ENCODE measurements at regions not wholly inside any gene's neighbourhood (a gene's known extent, or its start where the extent isn't known, plus 50 kb on each side); places are given as distances from the start of the nearest gene placed in this dataset.
A peak's percentile ranks its signal among the peaks of the same experiment; 100 is the strongest.

GRCh38 chr13:111556496-111556895 lies 236.1 kb downstream of the TEX29 start:
- no peak overlapping the region for H3K4me3 ChIP-seq
- no peaks in the 10 kb centered on the region for H3K9me3 ChIP-seq (replicated peaks)
- DNase-seq (ENCODE audit: low read depth in 1 of 2, low spot score in 2 of 2), result no peak
- no peaks in the 10 kb centered on the region for H3K36me3 ChIP-seq
- peaks cover 84% of the 10 kb centered on the region for H3K27me3 ChIP-seq (replicated peaks)
- no peak overlapping the region for H3K27ac ChIP-seq
- H3K4me1 ChIP-seq (replicated peaks), result no peaks in the 10 kb centered on the region

DNA sequence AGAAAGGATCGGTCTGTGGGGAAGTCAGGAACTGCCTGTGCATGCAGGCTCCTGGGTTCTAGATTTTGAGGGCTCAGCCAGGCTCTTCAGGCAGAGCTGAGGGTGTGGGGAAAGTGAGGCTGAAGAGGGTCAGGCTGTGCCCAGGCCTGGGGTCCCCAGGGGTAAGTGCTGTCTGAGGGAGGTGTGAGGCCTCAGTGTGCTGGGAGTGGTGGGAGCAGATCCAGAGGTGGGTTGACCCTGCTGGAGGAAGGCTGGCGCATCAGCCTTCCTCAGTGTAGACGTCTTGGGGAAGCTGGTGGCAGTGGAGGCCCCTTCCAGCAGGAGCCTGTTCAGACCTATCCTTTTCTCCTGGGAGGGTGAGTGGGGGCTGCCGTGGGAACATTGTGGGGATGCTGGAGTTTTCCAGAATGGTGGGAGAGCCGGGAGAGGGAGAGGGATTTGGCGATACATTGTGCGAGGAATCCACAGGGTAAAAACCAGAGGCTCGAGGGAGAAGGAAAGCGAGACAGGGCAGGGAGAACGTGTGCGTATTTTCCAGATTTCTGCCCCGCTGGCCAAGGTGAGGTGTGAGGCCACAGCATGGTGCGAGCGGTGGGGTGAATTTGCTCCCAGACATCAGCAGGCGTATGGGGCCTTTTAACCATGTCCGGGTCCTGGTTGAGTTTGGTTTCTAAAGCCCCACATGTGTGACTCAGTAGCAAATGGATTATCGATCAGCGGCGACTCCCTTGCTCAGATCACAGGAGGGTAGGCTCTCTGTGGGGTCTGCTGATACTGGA lies 237.7 kb downstream of the TEX29 start:
- H3K36me3 ChIP-seq, result no peaks in the 10 kb centered on the region
- no peaks in the 10 kb centered on the region for H3K9me3 ChIP-seq (replicated peaks)
- peak in 1 of 2 experiments; percentile 43 for DNase-seq (ENCODE audit: low read depth in 1 of 2, low spot score in 2 of 2)
- no peak overlapping the region for H3K4me3 ChIP-seq
- no peaks in the 10 kb centered on the region for H3K4me1 ChIP-seq (replicated peaks)
- H3K27ac ChIP-seq, result no peak overlapping the region
- peaks cover 91% of the 10 kb centered on the region for H3K27me3 ChIP-seq (replicated peaks)

DNA sequence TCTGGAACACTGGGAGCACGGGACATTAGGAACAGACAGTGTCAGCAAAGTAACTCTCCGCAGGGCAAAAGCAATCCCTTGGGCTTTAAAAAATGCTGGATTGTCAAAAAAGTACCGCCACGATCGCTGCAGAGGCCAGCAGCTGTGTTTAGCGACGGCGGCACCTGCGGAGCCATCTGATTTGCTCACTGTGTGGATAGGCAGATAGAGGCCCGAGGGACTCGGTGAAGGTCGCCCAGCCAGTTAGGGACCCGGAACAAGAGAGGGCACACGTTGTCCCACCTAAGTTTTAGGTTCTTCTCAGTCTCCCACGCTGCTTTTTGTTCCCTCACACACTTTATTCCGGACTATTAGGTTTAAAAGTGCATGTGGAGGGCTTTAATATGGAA lies 238.3 kb downstream of the TEX29 start:
- Histone ChIP-seq H3K4me1 (replicated peaks) (no peaks in the 10 kb centered on the region), H3K4me3 (no peak overlapping the region), H3K27ac (no peak overlapping the region), H3K27me3 (replicated peaks) (peaks cover 90% of the 10 kb centered on the region), H3K36me3 (no peaks in the 10 kb centered on the region), H3K9me3 (replicated peaks) (no peaks in the 10 kb centered on the region)
- no peak for DNase-seq (ENCODE audit: low read depth in 1 of 2, low spot score in 2 of 2)

DNA sequence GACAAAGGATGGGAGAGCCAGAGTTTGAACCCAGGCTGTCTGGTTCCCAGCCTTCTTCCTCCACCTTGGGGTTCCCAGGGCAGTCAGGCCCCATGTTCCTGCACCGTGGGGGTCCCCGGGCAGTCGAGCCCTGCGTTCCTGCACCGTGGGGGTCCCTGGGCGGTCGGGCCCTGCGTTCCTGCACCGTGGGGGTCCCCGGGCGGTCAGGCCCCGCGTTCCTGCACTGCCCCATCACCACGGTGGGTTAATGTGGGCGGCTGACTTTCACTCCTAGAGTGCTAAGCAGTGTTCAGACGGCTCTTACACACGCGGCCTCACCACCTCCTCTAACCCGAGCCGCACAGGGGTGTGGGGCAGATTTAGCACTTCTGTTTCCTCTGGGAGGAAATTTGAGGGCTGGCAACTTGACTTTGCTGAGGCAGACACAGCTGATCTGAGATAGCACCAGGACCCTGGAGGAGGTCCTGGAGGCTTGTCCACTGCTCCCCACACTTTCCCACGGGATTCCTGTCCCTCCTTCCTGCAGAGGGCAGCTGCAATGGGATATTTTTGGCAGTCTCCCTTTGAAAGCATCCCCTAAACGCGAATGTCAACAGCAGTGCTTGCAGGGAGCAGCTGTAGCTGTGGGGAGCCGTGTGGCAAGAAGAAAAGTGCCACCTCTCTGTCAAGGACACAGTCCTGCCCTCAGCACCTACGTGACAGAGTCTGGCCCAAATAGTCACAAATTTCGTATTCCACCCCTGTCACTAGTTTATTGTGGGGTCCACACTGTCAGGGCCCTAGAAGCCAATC lies 239.4 kb downstream of the TEX29 start:
- Histone ChIP-seq H3K27me3 (replicated peaks) (peaks cover 89% of the 10 kb centered on the region), H3K36me3 (no peaks in the 10 kb centered on the region), H3K27ac (no peak overlapping the region), H3K4me1 (replicated peaks) (no peaks in the 10 kb centered on the region), H3K4me3 (no peak overlapping the region), H3K9me3 (replicated peaks) (no peaks in the 10 kb centered on the region)
- peak in 1 of 2 experiments; percentile 43 for DNase-seq (ENCODE audit: low read depth in 1 of 2, low spot score in 2 of 2)

DNA sequence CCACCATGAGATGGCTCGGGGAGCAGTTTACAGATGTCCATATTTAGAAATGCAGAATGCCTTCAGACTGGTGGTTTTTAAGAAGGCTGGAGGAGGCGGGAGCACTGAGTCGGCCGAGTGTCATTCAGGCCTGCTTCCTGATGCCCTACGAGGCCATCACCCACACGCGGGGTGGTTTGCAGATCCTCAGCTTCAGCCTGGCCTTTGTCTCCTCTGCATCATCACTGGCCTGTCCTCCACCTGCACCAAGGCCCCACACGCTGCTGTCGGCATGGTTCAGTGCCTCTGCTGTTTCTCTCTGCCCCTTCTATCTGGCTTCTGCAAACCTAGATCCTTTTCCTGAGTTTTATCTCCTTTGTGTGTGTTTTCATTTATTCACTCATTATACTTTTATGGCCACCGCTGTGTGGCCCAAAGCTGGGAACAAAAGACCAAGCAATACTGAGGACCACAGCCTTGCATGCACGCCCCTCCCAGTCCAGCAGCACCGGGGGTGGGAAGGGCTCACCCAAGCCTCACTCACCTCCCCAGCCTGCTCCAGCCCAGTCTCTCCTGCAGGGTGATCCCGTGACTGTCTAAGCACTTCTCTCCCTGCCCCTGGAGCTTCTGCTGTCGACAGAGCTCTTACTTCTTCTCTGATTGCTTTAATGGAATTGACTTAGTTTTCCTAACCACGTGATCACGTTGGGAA lies 240.8 kb downstream of the TEX29 start:
- Histone ChIP-seq H3K4me1 (replicated peaks) (no peaks in the 10 kb centered on the region), H3K36me3 (no peaks in the 10 kb centered on the region), H3K9me3 (replicated peaks) (no peaks in the 10 kb centered on the region), H3K27ac (no peak overlapping the region), H3K27me3 (replicated peaks) (peaks cover 88% of the 10 kb centered on the region), H3K4me3 (no peak overlapping the region)
- no peak for DNase-seq (ENCODE audit: low read depth in 1 of 2, low spot score in 2 of 2)

DNA sequence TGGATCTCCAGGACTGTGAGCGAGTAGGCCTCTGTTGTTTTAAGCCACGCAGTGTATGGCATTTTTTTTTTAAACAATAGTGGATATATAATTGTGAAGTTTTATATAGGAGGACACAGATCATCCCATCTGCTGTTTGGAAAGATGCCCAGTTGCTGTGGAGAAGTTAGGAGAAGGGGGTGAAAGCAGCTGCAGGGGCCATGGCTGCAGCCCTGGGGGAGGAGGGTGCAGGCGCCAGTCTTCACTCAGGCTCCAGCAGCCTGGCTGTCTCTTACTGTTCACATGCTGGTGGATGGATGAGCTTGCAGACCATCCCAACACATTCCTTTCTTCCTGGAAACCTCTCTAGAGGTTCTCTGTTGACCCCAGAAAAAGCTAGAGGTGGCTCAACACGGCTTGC lies 242.3 kb downstream of the TEX29 start:
- no peaks in the 10 kb centered on the region for H3K4me1 ChIP-seq (replicated peaks)
- no peak overlapping the region for H3K4me3 ChIP-seq
- H3K36me3 ChIP-seq, result no peaks in the 10 kb centered on the region
- H3K27ac ChIP-seq, result no peak overlapping the region
- DNase-seq (ENCODE audit: low read depth in 1 of 2, low spot score in 2 of 2), result no peak
- no peaks in the 10 kb centered on the region for H3K9me3 ChIP-seq (replicated peaks)
- H3K27me3 ChIP-seq (replicated peaks), result peaks cover 74% of the 10 kb centered on the region

DNA sequence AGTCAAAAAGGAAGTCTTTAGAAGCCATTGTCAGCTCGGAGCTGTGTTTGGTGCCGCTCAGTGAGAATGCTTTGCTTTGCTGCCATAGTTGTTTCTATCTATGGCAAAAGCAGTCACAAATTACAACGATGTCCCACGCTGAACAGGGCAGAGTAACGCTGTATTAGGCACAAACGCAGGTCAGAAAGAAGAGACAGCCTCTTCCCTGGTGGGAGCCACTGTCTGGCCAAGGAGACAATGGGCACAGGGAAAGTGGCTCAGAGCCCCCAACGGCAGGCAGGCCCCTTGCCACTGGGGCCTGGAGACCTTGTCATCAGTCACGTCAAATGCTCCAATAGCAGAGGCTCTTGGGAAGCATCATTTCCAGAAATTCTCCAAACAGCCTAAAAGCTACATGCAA lies 244.2 kb downstream of the TEX29 start:
- peaks cover 4% of the 10 kb centered on the region; the same call in 1 of the 2 replicates for H3K9me3 ChIP-seq (replicated peaks)
- H3K36me3 ChIP-seq, result no peaks in the 10 kb centered on the region
- no peak overlapping the region for H3K27ac ChIP-seq
- H3K4me1 ChIP-seq (replicated peaks), result no peaks in the 10 kb centered on the region
- H3K4me3 ChIP-seq, result no peak overlapping the region
- H3K27me3 ChIP-seq (replicated peaks), result peaks cover 55% of the 10 kb centered on the region
- DNase-seq (ENCODE audit: low read depth in 1 of 2, low spot score in 2 of 2), result no peak

DNA sequence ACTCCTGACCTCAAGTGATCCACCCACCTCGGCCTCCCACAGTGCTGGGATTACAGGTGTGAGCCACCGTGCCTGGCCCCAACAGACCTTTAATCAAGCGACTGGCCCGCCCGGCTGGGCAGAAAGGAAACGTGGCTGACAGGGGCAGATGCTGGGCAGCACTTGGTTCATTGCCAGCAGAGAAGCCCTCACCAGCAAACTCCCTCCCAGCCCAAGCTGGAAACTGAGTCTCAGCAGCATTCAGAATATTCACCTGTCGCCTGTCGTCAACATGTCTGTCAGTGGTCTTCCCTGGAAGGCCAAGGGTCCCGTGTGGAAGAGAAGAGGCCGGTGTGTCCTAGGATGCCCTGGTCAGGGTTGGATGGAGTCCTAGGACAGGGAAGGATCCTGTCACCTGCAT lies 245.0 kb downstream of the TEX29 start:
- Histone ChIP-seq H3K9me3 (replicated peaks) (peaks cover 4% of the 10 kb centered on the region; the same call in 1 of the 2 replicates), H3K4me1 (replicated peaks) (no peaks in the 10 kb centered on the region), H3K4me3 (no peak overlapping the region), H3K27ac (no peak overlapping the region), H3K36me3 (no peaks in the 10 kb centered on the region), H3K27me3 (replicated peaks) (peaks cover 47% of the 10 kb centered on the region)
- DNase-seq (ENCODE audit: low read depth in 1 of 2, low spot score in 2 of 2), result no peak

DNA sequence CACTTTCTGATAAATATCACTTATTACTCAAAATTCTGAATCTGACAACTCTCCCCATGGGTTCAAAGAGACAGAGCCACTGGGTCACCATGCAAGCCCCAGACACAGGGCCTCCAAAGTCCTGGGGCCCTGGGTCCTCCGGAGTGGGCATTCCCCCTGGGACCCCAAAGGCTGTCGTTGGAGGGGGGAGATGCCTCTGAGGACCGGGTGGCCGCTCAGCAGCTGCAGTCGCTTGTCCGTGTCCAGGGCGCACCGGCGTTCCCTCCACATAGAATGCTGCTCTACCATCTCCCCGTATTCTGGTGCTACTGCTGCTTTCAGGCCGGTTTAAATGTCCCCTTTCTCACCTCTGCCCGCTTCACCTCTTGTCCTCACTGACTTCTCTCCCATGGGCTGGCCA lies 246.1 kb downstream of the TEX29 start:
- no peak for DNase-seq (ENCODE audit: low read depth in 1 of 2, low spot score in 2 of 2)
- Histone ChIP-seq H3K27me3 (replicated peaks) (peaks cover 35% of the 10 kb centered on the region), H3K27ac (no peak overlapping the region), H3K4me1 (replicated peaks) (no peaks in the 10 kb centered on the region), H3K36me3 (no peaks in the 10 kb centered on the region), H3K4me3 (no peak overlapping the region), H3K9me3 (replicated peaks) (peaks cover 4% of the 10 kb centered on the region; the same call in 1 of the 2 replicates)

- Histone ChIP-seq H3K36me3 (no peaks in the 10 kb centered on the region), H3K4me3 (no peak overlapping the region), H3K27ac (no peak overlapping the region), H3K9me3 (replicated peaks) (peaks cover 4% of the 10 kb centered on the region; the same call in 1 of the 2 replicates), H3K27me3 (replicated peaks) (peaks cover 26% of the 10 kb centered on the region), H3K4me1 (replicated peaks) (no peaks in the 10 kb centered on the region)
- DNase-seq (ENCODE audit: low read depth in 1 of 2, low spot score in 2 of 2), result no peak
Observed at GRCh38 chr13:111567637-111568036, 247.2 kb downstream of the TEX29 start.

- no peaks in the 10 kb centered on the region for H3K4me1 ChIP-seq (replicated peaks)
- H3K36me3 ChIP-seq, result no peaks in the 10 kb centered on the region
- H3K9me3 ChIP-seq (replicated peaks), result peaks cover 8% of the 10 kb centered on the region
Observed at GRCh38 chr13:111568290-111568689, 247.8 kb downstream of the TEX29 start.

DNA sequence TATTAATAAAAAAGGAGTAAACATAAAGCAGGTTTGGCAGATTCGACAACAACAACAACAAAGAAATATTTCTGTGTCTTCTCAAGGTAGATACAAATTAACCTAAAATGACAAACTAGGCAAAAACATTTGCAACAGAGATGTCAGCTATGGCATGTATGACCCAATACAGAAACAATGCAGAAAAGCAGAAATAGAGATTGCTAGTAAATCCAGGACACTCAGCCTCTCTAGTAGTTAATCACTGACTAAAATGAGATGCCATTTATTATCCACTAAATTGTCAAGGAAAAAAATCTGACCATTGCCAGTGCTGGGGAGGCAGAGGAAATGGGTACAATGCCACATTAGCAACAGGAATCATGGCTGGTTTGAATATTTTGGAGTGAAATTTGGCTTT lies 250.5 kb downstream of the TEX29 start:
- no peak for DNase-seq (ENCODE audit: low read depth in 1 of 2, low spot score in 2 of 2)
- Histone ChIP-seq H3K4me1 (replicated peaks) (no peaks in the 10 kb centered on the region), H3K27me3 (replicated peaks) (peaks cover 4% of the 10 kb centered on the region), H3K27ac (no peak overlapping the region), H3K9me3 (replicated peaks) (peaks cover 32% of the 10 kb centered on the region), H3K4me3 (no peak overlapping the region), H3K36me3 (no peaks in the 10 kb centered on the region)

More at GRCh38 chr13:111568290-111568689, 247.8 kb downstream of the TEX29 start:
- Histone ChIP-seq H3K27me3 (replicated peaks) (peaks cover 23% of the 10 kb centered on the region), H3K27ac (no peak overlapping the region), H3K4me3 (no peak overlapping the region)
- DNase-seq (ENCODE audit: low read depth in 1 of 2, low spot score in 2 of 2), result no peak

DNA sequence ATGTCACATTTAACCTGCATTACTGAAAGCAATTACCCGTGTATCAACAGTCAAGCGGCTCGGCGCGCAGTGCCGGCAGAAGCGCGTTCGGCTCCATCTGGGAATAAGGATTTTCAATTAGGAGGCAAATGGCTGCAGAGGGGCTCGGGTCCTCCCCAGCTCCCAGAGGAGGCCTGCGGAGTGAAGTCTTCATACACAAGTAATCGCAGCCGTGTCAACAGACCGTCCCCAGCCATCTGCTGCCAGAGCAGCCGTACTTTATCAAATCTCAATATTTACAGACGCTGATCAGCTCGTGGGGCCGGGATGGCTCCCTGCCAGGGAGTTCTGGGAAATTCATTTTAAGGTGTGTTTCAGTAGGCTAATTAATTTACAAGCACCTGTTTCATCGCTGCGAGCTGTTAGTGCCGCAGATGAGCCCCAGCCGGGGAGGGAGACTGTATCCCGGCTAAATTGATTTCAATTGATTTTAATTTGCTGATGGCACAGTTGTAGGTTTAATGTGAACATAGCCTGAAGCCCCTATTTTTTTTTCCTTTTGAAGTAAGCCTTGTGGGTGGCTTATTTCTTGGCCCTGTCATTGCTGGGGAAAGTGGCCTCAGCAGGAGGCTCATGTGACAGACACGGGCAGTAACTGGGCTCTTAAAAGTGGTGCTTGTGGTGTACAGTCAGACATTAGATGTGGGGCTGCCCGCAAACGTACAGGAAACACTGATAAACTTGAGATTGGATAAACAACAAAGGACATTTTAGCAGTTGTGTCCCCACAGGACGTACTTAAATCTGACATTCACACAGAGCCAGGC lies 252.7 kb downstream of the TEX29 start:
- Histone ChIP-seq H3K4me3 (no peak overlapping the region), H3K27ac (no peak overlapping the region), H3K4me1 (replicated peaks) (no peaks in the 10 kb centered on the region), H3K36me3 (no peaks in the 10 kb centered on the region), H3K9me3 (replicated peaks) (peaks cover 32% of the 10 kb centered on the region), H3K27me3 (replicated peaks) (peaks cover 21% of the 10 kb centered on the region)
- no peak for DNase-seq (ENCODE audit: low read depth in 1 of 2, low spot score in 2 of 2)
